DND-41 (cell line): ENCODE measurements at regions not wholly inside any gene's neighbourhood (a gene's known extent, or its start where the extent isn't known, plus 50 kb on each side); places are given as distances from the start of the nearest gene placed in this dataset.
"Not testable (repeated sequence)": the region's sequence is repeated elsewhere in the genome, so short reads cannot be mapped to it uniquely, and the experiment has no call there.

Experiments
- ATAC-seq: fragments of 200-7000 bp; cut with Tn5 transposase; 3 replicates; pipeline ENCODE4 v1.9.1; 2021; ENCODE audit warnings: low read depth; ENCODE audit not compliant: insufficient read depth
- DNase-seq: peaks from one replicate; pipeline ENCODE4 v3.0.0-alpha.2; 2020
- H2AFZ ChIP-seq: 2 replicates; pipeline ENCODE4 v1.6.0; 2012; ENCODE audit warnings: low read depth, low read length
- H3K27ac ChIP-seq: 2 replicates; pipeline ENCODE4 v1.5.1; 2012; ENCODE audit warnings: low read length, inconsistent platforms
- H3K27me3 ChIP-seq: fragments of 200-600 bp; sonication (generic); 2 replicates; pipeline ENCODE4 v1.6.0; 2012; ENCODE audit warnings: low read length, mild to moderate bottlenecking, inconsistent platforms; ENCODE audit not compliant: insufficient read depth, poor library complexity
- H3K36me3 ChIP-seq: 2 replicates; pipeline ENCODE4 v1.5.1; 2012; ENCODE audit warnings: low read length, inconsistent platforms; ENCODE audit not compliant: insufficient read depth
- H3K4me1 ChIP-seq: 2 replicates; pipeline ENCODE4 v1.5.1; 2012; ENCODE audit warnings: mild to moderate bottlenecking, low read length; ENCODE audit not compliant: insufficient read depth
- H3K4me2 ChIP-seq: 2 replicates; pipeline ENCODE4 v1.6.0; 2012; ENCODE audit warnings: mild to moderate bottlenecking, moderate library complexity, low read length, inconsistent platforms; ENCODE audit not compliant: insufficient read depth
- H3K4me3 ChIP-seq, 2 experiments: fragments of 200-600 bp in 1 of 2; shearing (Covaris generic) in 1 of 2; 2 replicates each; pipeline ENCODE4 v1.5.1; 2012 to 2016; ENCODE audit warnings: inconsistent platforms in 2 of 2, low read length in 2 of 2, mild to moderate bottlenecking in 2 of 2, low read depth in 1 of 2, moderate library complexity in 1 of 2
- H3K79me2 ChIP-seq: 2 replicates; pipeline ENCODE4 v1.6.0; 2012; ENCODE audit warnings: low read length, inconsistent platforms; ENCODE audit not compliant: insufficient read depth
- H3K9ac ChIP-seq: 2 replicates; pipeline ENCODE4 v1.6.0; 2012; ENCODE audit warnings: low read depth, mild to moderate bottlenecking, inconsistent platforms, low read length, moderate library complexity
- H3K9me3 ChIP-seq: 2 replicates; pipeline ENCODE4 v1.5.1; 2012; ENCODE audit warnings: low read length, moderate library complexity, mild to moderate bottlenecking, inconsistent platforms; ENCODE audit not compliant: insufficient read depth, severe bottlenecking
- H4K20me1 ChIP-seq: 2 replicates; pipeline ENCODE4 v1.6.0; 2012; ENCODE audit warnings: low read length; ENCODE audit not compliant: insufficient read depth
- EZH2 ChIP-seq: IDR thresholded peaks from 3 replicates; pipeline ENCODE4 v1.6.1; 2012; ENCODE audit warnings: borderline replicate concordance, low read depth, mild to moderate bottlenecking, moderate library complexity, low read length, inconsistent platforms; ENCODE audit not compliant: severe bottlenecking
- TF ChIP-seq, protein P1 (sequence below): IDR thresholded peaks from 2 replicates; pipeline ENCODE4 v1.5.1; 2012; ENCODE audit warnings: borderline replicate concordance, low read length, moderate library complexity, mild to moderate bottlenecking; ENCODE audit not compliant: poor library complexity, severe bottlenecking; ENCODE audit errors: extremely low read depth

- no peak for TF ChIP-seq EZH2
- TF ChIP-seq, protein P1, sequence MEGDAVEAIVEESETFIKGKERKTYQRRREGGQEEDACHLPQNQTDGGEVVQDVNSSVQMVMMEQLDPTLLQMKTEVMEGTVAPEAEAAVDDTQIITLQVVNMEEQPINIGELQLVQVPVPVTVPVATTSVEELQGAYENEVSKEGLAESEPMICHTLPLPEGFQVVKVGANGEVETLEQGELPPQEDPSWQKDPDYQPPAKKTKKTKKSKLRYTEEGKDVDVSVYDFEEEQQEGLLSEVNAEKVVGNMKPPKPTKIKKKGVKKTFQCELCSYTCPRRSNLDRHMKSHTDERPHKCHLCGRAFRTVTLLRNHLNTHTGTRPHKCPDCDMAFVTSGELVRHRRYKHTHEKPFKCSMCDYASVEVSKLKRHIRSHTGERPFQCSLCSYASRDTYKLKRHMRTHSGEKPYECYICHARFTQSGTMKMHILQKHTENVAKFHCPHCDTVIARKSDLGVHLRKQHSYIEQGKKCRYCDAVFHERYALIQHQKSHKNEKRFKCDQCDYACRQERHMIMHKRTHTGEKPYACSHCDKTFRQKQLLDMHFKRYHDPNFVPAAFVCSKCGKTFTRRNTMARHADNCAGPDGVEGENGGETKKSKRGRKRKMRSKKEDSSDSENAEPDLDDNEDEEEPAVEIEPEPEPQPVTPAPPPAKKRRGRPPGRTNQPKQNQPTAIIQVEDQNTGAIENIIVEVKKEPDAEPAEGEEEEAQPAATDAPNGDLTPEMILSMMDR: no peak
- Histone ChIP-seq H3K4me2 (no peak overlapping the region), H3K4me3 (no peak overlapping the region), H3K27ac (no peak overlapping the region), H3K27me3 (peaks cover 5% of the 10 kb centered on the region), H2AFZ (no peak overlapping the region), H3K36me3 (no peaks in the 10 kb centered on the region), H3K9ac (no peak overlapping the region), H4K20me1 (no peaks in the 10 kb centered on the region), H3K79me2 (no peaks in the 10 kb centered on the region), H3K4me1 (no peaks in the 10 kb centered on the region), H3K9me3 (no peaks in the 10 kb centered on the region)
- DNase-seq (no peak), ATAC-seq (no peak)
Observed at GRCh38 chr19:29040951-29041350, 172.0 kb downstream of the UQCRFS1 start.

DNA sequence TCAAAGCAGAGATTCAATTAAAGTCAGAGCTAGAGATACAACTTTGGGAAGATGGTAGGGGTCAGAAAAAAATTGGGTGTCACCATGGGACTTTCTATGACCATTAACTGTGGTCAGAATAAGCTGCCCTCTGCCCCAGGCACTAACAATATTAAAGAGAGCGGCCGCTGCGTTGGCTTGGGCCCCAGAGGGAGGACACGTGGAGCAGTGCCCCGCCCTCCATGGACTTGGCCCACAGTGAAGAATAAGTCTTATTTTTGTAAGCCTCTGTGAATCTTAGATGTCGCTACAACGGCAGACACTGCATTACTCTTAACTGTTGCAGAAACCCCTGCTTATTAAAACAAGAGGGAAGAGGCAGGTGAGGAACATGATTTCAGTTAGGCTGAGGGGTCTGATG, 172.7 kb downstream of the UQCRFS1 start:
- Histone ChIP-seq H3K79me2 (no peaks in the 10 kb centered on the region), H3K9ac (no peak overlapping the region), H3K27ac (no peak overlapping the region), H3K36me3 (no peaks in the 10 kb centered on the region), H3K27me3 (peaks cover 6% of the 10 kb centered on the region), H3K4me2 (no peak overlapping the region), H2AFZ (no peak overlapping the region), H3K4me1 (no peaks in the 10 kb centered on the region), H3K4me3 (no peak overlapping the region), H4K20me1 (no peaks in the 10 kb centered on the region), H3K9me3 (no peaks in the 10 kb centered on the region)
- no peak for DNase-seq
- no peak for ATAC-seq
- TF ChIP-seq, protein P1: no peak

- not testable (repeated sequence) for DNase-seq, H4K20me1 ChIP-seq, H3K4me1 ChIP-seq, H3K27ac ChIP-seq, ATAC-seq, H3K79me2 ChIP-seq, H2AFZ ChIP-seq, H3K9me3 ChIP-seq, H3K27me3 ChIP-seq, H3K4me3 ChIP-seq, H3K4me2 ChIP-seq, H3K9ac ChIP-seq, H3K36me3 ChIP-seq
Observed at GRCh38 chr19:29039036-29039435, 173.9 kb downstream of the UQCRFS1 start.

GRCh38 chr19:29031216-29031615, 181.7 kb downstream of the UQCRFS1 start:
- no peak overlapping the region for H2AFZ ChIP-seq
- ATAC-seq (no peak), DNase-seq (no peak)
- no peak overlapping the region for H3K4me2 ChIP-seq
- H3K36me3 ChIP-seq: no peaks in the 10 kb centered on the region
- H3K27me3 ChIP-seq: peaks cover 3% of the 10 kb centered on the region
- no peaks in the 10 kb centered on the region for H4K20me1 ChIP-seq
- H3K27ac ChIP-seq: no peak overlapping the region
- TF ChIP-seq, protein P1: no peak
- TF ChIP-seq EZH2: no peak
- no peaks in the 10 kb centered on the region for H3K79me2 ChIP-seq
- H3K9ac ChIP-seq: no peak overlapping the region
- H3K9me3 ChIP-seq: no peaks in the 10 kb centered on the region
- no peaks in the 10 kb centered on the region for H3K4me1 ChIP-seq
- H3K4me3 ChIP-seq: no peak overlapping the region
